Activated CD4-positive, alpha-beta T cell treated with anti-CD3 and anti-CD28 coated beads, Interleukin-10, Interleukin-2, amounts not matched to agents 100 ng/mL and 50 ng/mL, durations not matched to agents 16 hours and 8 hours (primary cell): ENCODE measurements at regions not wholly inside any gene's neighbourhood (a gene's known extent, or its start where the extent isn't known, plus 50 kb on each side); places are given as distances from the start of the nearest gene placed in this dataset.
"Not testable (repeated sequence)": the region's sequence is repeated elsewhere in the genome, so short reads cannot be mapped to it uniquely, and the experiment has no call there.

Experiments used
- DNase-seq: peaks from one replicate; pipeline ENCODE4 v3.0.0-alpha.2; 2020

DNA sequence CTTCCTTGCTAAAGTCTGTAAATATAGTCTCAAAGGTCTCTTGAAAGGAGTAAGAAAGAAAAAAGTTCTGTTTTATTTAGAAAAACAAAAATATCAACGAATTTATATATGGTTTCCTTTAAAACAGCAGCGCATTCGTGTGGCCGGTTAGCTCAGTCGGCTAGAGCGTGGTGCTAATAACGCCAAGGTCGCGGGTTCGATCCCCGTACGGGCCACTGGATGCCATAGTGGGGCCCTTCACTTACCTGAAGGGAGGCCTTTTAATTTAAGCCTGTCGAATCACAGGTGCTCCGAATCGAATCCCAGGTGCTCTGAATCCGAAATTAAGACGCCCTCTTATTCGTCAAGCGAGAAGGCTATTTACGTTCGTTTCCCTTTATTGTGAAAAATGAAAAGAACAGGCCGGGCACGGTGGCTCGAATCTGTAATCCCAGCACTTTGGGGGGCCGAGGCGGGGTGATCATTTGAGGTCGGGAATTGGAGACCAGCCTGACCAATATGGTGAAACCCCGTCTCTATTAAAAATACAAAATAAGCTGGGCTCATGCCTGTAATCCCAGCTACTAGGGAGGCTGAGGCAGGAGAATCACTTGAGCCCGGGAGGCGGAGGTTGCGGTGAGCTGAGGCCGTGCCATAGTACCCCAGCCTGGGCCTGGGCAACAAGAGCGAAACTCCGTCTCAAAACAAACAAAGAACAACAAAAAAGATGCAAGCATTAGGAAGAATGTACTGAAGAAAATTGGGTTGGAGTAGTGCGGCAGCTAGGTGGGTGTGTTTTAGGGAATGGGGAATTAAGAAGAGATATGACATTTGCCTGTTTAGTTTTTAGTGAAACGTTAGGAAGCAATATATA, 195.8 kb upstream of the ZNF184 start:
- DNase-seq: peak; percentile 92

DNA sequence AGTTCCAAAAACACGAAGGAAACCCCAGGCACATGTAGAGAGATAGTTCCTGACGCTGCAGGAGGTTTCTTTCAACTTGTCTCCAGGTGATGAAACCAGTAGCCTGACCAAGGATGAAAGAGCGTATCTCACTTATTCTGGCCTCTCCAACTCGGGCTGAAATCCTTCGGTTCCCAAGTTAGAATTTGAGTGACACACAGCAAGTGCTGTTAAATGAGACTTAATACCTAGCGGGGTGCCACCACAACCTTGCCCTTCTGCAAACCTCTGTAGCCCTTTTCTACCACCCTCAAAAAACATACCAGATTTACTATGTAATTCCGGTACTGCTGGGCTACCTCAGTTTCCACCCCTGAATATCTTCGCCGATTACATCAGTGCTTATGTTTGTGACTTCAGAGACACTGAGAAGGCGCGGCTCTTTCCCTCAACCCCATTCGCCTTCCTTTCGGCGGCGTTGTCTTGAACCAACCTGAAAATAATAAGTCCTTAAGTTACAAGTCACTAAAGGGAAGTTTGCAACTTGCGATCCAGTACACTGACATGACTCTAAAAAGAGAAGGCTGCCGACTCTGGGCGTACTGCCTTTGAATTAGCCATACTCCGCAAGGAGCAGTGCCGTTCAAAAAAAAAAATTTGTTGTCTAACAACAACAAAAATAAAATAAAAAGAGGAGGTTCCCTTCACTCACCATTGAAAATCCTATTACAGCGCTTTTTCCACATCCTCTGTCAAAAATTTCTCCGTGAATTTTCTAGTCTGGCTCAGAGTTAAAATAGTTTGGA, 194.9 kb upstream of the ZNF184 start:
- DNase-seq: peak; percentile 27

DNA sequence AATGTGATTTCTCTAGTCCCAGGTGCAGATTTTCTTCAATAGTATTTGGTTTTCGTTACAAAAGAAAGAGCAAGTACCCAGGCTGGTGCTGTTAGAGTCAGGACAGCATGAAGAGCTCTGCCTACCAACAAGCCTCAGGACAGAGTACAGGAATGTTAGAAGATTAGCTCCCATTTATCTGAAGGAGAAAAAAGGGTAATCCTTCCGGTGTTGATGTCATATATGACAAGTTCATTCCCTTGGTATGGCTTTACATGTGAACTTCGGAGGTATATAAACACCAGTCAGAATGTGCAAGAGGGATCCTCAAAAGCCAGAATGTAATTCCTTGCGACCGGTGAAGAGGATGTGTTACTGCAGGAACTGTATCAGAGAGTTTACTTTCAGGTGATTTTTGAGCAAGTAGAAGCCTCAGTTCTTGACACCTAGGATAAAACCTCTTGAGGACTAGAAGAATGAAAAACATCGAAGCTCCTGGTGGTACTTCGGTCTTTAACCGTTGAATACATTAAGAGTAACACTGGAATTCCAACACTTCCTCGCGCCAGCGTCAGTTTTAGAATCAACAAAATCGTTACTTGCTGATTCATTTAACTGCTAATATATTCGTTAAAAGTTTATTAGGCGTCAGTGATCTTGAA, 194.2 kb upstream of the ZNF184 start:
- no peak for DNase-seq

DNA sequence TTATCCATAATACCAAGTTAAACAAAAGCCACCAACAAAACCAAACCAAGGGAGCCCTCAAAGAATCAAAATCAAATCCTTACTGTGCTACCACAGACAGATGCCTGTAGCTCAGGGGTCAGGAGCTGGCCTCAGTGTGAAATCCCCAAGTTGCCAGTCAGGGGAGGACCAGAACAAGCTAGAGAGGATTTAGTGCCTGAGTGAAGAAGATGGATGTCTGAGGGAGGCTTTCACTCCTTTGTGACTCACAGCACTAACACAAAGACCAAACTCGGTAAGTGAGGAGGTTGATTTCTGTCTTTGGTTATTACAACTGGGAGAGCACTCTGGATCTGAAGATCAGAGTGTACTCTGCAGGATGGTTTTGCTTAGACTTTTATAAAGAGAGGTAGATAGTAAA, 189.9 kb upstream of the ZNF184 start:
- DNase-seq: no peak

DNA sequence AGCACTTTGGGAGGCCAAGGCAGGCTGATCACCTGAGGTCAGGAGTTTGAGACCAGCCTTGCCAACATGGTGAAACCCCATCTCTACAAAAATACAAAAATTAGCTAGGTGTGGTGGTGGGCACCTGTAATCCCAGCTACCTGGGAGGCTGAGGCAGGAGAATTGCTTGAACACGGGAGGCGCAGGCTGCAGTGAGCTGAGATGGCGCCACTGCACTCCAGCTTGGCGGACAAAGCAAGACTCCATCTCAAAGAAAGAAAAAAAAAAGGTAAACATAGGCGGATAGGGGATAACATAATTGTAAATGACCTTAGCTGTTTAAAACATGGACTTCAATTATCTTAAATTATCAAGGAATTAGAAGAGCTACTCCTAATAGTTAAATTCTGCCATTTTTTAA, 189.3 kb upstream of the ZNF184 start:
- DNase-seq: not testable (repeated sequence)

DNA sequence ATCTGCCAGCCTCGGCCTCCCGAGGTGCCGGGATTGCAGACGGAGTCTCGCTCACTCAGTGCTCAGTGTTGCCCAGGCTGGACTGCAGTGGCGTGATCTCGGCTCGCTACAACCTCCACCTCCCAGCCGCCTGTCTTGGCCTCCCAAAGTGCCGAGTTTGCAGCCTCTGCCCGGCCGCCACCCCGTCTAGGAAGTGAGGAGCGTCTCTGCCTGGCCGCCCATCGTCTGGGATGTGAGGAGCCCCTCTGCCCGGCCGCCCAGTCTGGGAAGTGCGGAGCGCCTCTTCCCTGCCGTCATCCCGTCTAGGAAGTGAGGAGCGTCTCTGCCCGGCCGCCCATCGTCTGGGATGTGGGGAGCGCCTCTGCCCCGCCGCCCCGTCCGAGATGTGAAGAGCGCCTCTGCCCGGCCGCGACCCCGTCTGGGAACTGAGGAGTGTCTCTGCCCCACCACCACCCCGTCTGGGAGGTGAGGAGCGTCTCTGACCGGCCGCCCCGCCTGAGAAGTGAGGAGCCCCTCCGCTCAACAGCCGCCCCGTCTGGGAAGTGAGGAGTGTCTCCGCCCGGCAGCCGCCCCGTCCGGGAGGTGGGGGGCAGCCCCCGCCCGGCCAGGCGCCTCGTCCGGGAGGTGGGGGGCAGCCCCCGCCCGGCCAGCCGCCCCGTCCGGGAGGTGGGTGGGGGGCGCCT, 180.4 kb upstream of the ZNF184 start:
- not testable (repeated sequence) for DNase-seq

DNA sequence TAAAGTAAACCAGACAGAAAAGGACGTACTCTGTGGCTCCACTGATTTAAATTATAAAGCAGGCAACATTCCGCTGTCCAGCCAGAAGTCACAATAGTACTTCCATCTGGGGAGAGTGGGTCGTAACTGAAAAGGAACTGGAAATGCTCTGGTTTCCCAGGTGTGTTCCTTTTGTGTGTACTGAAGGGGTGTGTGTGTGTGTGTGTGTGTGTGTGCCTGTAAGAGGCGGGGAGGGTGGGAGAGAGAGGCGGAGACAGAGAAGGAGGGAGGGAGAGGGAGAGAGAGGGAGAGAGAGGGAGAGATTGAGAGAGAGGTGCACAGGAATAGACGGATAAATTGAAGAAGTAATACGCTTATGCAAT, 178.4 kb upstream of the ZNF184 start:
- DNase-seq: no peak

DNA sequence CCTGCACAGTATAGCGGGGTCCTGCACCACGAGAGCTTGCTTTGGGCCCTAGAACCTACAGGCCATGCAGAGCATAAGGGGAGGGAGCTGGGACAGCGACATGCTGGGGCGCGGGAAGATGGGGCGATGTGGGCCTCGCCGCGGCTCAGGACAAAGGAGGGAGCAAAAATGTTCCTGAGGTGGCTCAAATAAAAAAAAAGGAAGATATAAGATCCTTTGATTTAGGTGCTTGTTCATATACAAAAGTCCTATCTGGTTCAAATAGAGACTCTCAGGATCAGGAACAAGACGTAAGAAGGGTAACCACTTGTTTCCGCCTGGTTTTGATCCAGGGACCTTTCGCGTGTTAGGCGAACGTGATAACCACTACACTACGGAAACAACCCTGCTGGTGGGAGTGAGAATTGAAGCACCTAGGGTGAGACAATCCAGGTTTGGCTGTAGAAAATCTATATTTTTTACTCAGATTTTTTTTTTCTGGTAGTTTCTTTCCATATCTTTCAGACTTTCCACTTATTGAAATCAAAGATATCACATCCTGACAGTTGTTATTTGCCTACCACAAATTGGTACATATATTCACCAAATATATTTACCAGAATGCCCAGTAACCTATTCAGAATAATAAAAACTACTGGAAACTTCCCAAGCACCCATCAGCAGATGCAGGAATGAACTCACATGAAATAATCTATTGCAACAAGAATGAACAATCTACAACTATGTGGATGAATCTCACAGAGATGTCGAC, 177.9 kb upstream of the ZNF184 start:
- peak; percentile 88 for DNase-seq

DNA sequence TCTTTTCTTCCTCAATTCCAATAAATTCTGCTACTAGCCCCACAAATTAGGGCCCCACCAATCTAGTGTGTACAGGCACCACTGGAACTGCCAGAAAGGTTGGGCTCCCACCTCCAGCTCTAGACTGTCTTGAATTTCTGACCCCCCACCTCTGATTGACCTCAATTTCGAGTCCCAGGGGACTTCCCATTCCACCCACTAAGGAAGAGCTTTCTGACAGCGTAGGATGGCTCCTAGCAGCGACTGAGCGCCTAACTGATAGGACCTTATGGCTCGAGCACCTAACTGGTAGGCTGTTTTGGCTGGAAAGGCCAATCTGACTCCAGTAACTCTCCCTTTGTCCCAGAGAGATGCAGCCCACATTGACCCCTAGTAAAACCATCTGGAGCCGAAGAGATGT, 171.6 kb upstream of the ZNF184 start:
- no peak for DNase-seq

DNA sequence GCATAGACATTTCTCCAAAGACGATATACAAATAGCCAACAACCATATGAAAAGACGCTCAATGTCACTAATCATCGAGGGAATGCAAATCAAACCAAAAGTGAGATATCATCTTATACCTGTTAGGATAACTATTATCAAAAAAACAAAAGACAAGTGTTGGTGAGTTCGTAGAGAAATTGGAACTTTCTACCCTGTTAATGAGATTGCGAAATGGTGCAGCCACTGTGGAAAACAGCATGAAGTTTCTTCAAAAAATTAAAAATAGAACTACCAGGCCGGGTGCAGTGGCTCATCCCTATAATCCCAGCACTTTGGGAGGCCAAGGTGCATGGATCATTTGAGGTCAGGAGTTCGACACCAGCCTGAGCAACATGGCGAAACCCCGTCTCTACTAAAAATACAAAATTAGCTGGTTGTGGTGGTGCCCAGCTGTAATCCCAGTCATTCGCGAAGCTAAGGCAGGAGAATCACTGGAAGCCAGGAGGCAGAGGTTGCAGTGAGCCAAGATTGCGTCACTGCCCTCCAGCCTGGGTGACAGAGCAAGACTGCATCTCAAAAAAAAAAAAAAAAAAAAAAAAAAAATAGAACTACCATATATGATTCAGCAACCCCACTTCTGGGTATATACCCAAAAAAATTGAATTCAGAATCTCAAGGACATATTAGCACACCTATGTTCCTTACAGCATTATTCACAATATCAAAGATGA, 170.0 kb upstream of the ZNF184 start:
- DNase-seq: no peak

DNA sequence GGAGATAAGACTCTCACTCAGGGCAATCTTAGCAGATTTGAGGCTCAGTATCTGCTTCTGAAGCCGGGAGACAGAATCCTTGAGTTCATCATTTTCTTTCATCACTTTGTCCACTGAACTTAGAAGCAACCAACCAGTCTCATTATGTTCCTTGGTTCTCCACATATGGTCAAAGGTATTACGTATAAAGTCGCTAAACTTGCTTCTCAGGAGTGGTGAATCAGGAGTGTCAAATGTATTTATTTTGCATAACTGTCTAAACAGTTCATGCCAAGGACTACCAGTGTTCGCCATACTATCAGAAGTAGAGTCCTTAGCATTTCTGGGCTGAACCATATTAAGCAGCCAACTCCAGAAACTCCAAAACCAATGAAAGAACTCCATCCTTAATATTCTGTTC, 163.0 kb upstream of the ZNF184 start:
- not testable (repeated sequence) for DNase-seq

DNA sequence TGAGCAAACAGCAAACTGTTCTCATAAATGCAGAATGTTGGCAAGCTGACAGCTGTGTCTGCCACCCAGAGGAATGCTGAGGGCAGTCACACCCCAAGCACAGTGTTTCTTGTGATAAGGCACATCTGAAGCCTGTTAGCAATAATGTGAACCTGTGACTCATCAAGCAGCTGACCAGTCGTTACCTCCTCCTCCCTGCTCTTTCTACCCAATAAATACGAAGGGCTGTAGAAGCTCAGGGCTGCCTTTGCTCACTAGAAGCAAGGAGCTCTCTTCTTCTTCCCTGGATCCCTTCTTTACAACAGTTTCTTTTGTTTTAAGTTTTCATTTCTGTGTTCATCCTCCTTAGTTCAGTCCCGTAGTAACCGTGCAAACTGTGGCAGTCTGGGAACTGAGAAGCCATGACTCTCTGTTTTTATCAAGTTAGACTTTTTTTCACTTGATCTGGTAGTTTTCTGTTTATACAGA, 160.3 kb upstream of the ZNF184 start:
- DNase-seq: peak; percentile 20

DNA sequence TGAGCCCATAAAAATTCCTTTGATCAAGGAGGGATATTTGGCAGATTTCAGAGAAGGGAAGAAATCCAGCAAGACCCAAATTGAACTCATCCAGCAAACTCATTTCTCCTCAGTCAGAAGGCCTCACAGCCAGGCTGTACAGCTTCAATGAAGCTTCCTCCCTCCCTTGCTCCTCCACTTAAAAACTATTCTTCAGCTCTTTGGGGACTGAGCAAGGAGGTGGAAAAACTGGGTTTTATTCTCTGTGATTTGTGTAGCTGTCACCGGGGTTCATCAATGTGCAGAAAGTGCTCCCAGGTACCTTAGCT, 158.7 kb upstream of the ZNF184 start:
- no peak for DNase-seq

DNA sequence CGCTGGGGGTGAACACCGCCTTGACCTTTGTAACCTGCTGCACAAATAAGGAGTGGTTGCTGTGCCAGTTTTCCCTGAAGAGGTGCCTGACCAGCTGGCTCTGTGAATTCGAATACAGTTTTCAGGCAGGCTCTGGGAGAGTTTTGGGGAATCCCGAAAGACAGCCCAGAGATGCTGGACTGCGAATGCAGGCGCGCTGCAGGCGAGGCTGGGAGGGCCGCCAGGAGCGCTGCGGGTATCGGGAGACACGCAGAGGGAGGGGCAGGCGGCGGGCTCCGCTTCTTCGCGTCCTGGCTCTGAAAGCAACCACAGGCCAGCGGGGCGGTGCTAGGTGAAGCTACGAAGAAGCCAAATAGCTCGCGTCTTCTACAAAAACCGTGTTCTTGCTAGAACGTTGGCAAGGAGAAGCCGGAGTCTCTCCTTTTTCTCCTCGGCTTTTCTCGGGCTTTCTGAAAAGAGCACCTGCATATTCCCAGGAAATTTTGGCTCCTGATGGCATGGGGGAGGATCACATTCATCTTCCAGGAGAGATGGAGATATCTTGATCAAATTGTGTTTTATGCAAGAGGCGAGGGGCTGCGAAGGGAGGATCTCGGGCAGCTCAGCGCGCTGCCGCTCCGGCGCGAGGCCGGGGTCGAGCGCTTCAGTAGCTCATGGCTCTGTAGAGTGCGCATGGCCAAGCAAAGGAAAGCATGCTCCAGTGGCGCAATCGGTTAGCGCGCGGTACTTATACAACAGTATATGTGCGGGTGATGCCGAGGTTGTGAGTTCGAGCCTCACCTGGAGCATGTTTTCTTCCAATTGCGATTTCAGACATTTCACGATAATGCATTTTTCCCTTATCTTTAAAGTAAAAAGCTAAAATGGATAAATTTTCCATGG, 158.1 kb upstream of the ZNF184 start:
- DNase-seq: peak; percentile 86

DNA sequence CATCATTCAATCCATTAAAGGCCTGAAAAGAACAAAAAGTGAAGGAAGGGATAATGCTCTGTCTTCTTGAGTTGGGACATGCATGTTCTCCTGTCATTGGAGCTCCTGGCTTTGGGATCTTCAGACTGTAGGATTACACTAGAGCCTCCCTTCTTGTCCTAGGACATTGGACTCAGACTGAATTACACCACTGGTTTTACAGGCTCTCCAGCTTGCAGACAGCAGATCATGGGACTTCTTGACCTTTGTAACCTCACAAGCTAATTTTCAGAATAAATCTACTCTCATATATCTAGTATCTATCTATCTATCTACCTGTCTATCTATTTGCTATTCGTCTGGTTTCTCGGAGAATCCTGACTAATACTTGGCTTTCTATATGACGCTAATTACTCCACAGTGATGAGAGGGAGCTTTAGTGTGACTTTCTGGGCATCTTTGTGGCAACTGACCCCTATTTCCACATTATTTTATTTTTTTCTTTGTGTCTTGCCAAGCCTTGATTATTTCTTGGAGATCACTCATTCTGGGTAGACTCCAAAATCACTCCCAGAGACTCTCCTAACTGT, 151.9 kb upstream of the ZNF184 start:
- DNase-seq: no peak

DNA sequence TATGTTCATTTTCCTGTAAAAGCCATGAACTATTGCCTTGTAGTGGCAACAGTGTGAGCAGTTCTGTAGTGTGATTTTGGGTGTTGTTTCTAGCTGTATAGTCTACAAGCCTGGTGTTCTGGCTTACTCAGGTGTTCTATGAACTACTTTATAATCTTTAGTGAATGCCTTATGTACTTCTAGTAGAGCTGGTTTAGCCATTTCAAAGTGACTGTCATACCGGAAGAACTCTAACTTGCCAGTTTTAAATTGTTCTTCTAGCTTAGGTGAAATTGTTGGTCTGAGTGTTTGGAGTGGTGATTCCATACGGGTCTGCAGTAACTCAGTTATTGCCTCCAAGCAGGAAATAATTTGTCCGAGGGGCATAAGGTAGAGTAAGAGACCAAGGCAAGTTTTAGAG, 150.2 kb upstream of the ZNF184 start:
- DNase-seq: no peak

DNA sequence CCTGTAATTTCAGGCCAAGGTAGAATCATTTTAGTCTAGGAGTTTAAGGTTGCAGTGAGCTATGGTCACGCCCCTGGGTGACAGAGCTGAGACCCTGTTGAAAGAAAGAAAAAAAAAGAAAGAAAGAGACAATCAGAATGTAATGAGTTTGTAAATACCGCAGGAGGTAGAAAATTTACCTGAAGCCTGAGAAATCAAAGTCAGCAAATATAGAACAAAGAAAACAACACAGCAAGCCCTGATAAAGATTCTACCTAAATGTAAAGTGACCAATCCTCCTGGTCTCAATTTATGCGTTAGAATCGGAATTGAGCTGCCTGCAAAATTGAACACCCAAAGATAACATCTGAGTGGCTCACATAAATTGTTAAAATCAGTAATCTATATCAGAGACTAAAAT, 146.5 kb upstream of the ZNF184 start:
- no peak for DNase-seq

DNA sequence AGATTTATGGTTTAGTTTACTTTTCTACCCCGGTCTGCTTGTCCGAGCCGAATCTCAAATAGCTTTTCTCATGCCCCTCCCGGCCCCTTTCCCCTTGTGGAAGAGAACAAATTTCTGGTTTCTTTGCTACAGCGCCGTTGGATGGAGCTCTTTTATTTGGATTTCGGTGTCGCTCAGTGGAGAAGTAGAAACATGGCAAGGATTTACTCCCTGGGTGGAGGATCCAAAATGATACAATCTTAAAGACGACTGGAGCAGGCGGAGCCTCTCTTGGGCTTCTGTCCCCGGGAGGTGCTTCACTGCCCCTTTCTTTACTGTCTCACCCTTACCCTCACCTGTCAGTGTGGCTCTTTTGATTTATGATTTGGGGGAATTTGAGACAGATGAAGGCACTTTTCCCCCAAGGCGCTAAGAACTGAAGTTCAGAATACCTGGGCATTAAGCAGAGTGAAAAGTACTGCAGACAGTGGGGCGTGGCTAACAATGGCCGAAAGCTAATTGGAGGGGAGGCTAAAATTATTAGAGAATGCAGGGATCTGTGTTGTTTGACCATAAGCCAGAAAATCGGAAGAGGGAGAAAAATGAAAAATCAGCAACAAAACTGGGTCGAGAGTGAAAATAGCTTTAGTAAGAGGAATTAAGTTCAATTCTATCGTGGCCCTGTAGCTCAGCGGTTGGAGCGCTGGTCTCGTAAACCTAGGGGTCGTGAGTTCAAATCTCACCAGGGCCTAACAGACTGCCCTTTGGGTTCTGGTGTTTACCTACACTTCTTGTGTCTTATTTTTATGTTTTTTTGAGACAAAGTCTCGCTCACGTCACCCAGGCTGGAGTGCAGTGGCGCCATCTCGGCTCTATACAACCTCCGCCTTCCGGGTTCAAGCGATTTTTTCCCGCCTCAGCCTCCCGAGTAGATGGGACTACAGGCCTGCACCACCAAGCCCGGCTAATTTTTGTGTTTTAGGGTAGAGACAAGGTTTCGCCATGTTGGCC, 145.1 kb upstream of the ZNF184 start:
- DNase-seq: peak; percentile 78

DNA sequence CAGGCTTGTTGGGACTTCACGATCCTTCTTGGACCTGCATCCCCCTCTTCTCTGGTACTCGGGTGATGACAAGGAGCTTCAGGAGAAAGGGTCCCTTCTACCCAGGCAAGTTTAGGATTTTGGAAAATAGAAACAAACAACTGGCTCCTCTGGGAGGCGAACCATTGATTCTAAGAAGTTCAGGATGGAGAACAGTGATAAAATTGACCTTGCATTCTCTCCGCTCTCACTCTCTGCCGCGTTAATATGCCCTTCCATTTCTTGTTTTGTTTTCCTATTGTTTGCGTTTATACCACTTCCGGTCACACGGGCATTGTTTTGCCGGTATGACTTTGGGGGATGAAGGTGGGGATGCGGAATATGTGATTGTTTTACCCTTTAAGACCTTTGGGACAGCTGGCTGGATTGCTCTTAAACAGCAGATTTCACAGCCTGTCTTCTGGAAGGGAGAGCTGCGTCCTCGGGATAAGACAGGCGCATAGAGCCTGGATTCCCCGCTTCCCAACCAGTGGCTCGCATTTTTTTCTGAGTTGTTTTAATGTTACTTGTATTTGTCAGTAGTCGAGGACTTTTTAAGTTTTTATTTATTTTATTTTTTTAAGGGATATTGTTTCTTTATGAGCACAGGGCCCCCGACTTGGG, 144.3 kb upstream of the ZNF184 start:
- DNase-seq: no peak
